ENCODE measurements at regions not wholly inside any gene's neighbourhood (a gene's known extent, or its start where the extent isn't known, plus 50 kb on each side); places are given as distances from the start of the nearest gene placed in this dataset.
"Not testable (repeated sequence)": the region's sequence is repeated elsewhere in the genome, so short reads cannot be mapped to it uniquely, and the experiment has no call there.

- DNase-seq: no peak
These were observed 508.3 kb downstream of the NPIPA7 start for GRCh38 chr16:16887193-16887592.

- DNase-seq: no peak
These were observed 512.0 kb downstream of the NPIPA7 start for GRCh38 chr16:16890964-16891363.

GRCh38 chr16:16904601-16905000, 525.7 kb downstream of the NPIPA7 start:
- no peak for DNase-seq

- DNase-seq: no peak
These were observed 526.9 kb downstream of the NPIPA7 start for GRCh38 chr16:16905850-16906249.

GRCh38 chr16:16907089-16907488, 528.1 kb downstream of the NPIPA7 start:
- DNase-seq: no peak

- DNase-seq: no peak
These were observed 529.1 kb downstream of the NPIPA7 start for GRCh38 chr16:16908077-16908476.

- DNase-seq: no peak
These were observed 530.2 kb downstream of the NPIPA7 start for GRCh38 chr16:16909126-16909525.

GRCh38 chr16:16910666-16911065, 531.7 kb downstream of the NPIPA7 start:
- no peak for DNase-seq

GRCh38 chr16:16915771-16916170, 536.8 kb downstream of the NPIPA7 start:
- no peak for DNase-seq

GRCh38 chr16:16917191-16917785, 538.3 kb downstream of the NPIPA7 start:
- DNase-seq: no peak

- DNase-seq: no peak
These were observed 544.5 kb downstream of the NPIPA7 start for GRCh38 chr16:16923479-16923878.

- DNase-seq: no peak
These were observed 545.7 kb downstream of the NPIPA7 start for GRCh38 chr16:16924613-16925012.

GRCh38 chr16:16925432-16925831, 545.3 kb downstream of the XYLT1 start:
- no peak for DNase-seq

- DNase-seq: no peak
These were observed 542.1 kb downstream of the XYLT1 start for GRCh38 chr16:16928532-16929109.

- no peak for DNase-seq
These were observed 540.3 kb downstream of the XYLT1 start for GRCh38 chr16:16930309-16931000.

- DNase-seq: no peak
These were observed 536.9 kb downstream of the XYLT1 start for GRCh38 chr16:16933861-16934260.

- DNase-seq: no peak
These were observed 536.1 kb downstream of the XYLT1 start for GRCh38 chr16:16934660-16935059.

- not testable (repeated sequence) for DNase-seq
These were observed 534.9 kb downstream of the XYLT1 start for GRCh38 chr16:16935909-16936308.

- DNase-seq: no peak
These were observed 533.2 kb downstream of the XYLT1 start for GRCh38 chr16:16937576-16937975.

GRCh38 chr16:16938009-16938408, 532.8 kb downstream of the XYLT1 start:
- no peak for DNase-seq

- no peak for DNase-seq
These were observed 531.8 kb downstream of the XYLT1 start for GRCh38 chr16:16938980-16939379.

GRCh38 chr16:16940351-16940750, 530.4 kb downstream of the XYLT1 start:
- no peak for DNase-seq

- DNase-seq: not testable (repeated sequence)
These were observed 527.9 kb downstream of the XYLT1 start for GRCh38 chr16:16942849-16943248.

- no peak for DNase-seq
These were observed 525.6 kb downstream of the XYLT1 start for GRCh38 chr16:16945207-16945606.

- DNase-seq: no peak
These were observed 514.4 kb downstream of the XYLT1 start for GRCh38 chr16:16956376-16956775.
